ENCODE measurements at regions not wholly inside any gene's neighbourhood (a gene's known extent, or its start where the extent isn't known, plus 50 kb on each side); places are given as distances from the start of the nearest gene placed in this dataset.

DNA sequence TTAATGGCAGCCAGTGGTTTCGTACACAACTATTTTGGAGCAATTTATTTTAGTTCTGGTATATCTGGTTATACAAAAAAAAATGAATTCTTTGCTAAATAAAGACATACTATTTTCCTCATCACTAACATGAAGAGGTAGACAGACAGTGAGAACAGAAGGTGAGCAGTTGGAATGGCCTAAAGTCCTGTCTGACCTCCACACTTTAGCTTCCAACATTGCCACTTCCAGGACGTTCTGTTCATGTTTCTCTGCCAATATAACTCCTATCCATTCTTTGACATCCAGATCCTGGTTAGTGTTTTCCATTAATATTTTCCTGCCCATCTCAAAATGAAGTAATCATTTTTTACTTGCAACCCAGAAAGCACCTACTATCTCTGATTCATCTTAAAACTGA is 112.9 kb upstream of the FRY start:
- no peak for DNase-seq
- no peaks in the 10 kb centered on the region for H3K36me3 ChIP-seq (ENCODE audit: low read depth)
- no peaks in the 10 kb centered on the region for H3K4me1 ChIP-seq (replicated peaks; ENCODE audit: insufficient read depth)
- TF ChIP-seq, protein P1, sequence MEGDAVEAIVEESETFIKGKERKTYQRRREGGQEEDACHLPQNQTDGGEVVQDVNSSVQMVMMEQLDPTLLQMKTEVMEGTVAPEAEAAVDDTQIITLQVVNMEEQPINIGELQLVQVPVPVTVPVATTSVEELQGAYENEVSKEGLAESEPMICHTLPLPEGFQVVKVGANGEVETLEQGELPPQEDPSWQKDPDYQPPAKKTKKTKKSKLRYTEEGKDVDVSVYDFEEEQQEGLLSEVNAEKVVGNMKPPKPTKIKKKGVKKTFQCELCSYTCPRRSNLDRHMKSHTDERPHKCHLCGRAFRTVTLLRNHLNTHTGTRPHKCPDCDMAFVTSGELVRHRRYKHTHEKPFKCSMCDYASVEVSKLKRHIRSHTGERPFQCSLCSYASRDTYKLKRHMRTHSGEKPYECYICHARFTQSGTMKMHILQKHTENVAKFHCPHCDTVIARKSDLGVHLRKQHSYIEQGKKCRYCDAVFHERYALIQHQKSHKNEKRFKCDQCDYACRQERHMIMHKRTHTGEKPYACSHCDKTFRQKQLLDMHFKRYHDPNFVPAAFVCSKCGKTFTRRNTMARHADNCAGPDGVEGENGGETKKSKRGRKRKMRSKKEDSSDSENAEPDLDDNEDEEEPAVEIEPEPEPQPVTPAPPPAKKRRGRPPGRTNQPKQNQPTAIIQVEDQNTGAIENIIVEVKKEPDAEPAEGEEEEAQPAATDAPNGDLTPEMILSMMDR (conservative IDR thresholded peaks at IDR 0.05): no peak
- no peak for TF ChIP-seq EZH2 (IDR thresholded peaks at IDR 0.05; ENCODE audit: low read depth)
- no peak overlapping the region for H2AFZ ChIP-seq
- no peaks in the 10 kb centered on the region for H3F3A ChIP-seq (ENCODE audit: insufficient read depth, low read depth)
- H3K4me3 ChIP-seq: no peak overlapping the region
- H3K79me2 ChIP-seq (ENCODE audit: low read depth): no peaks in the 10 kb centered on the region
- H3K27ac ChIP-seq: no peak overlapping the region
- H3K27me3 ChIP-seq (ENCODE audit: insufficient read depth, low read depth): no peaks in the 10 kb centered on the region
- no peaks in the 10 kb centered on the region for H3K9me3 ChIP-seq (ENCODE audit: insufficient read depth, low read depth)
- ChIA-PET CTCF (no interaction called here), POLR2A (ENCODE audit: unreplicated experiment) (interaction anchor here (0.6 kb wide), 1 partner anchor 89 kb away, joined by 3 read pairs; no protein-coding TSS in a partner anchor)
- no peaks in the 10 kb centered on the region for H3K9me2 ChIP-seq (ENCODE audit: insufficient read depth)
- no peaks in the 10 kb centered on the region for H4K20me1 ChIP-seq (ENCODE audit: insufficient read depth)
- intact Hi-C loops (cut with micrococcal nuclease; ENCODE audit: unreplicated experiment): loop anchor here (10.0 kb wide), 1 partner anchor 246 kb away; no protein-coding TSS in a partner anchor
- BruUV-seq (replicated peaks): no TSS peak
- no peak overlapping the region for H3K4me2 ChIP-seq

DNA sequence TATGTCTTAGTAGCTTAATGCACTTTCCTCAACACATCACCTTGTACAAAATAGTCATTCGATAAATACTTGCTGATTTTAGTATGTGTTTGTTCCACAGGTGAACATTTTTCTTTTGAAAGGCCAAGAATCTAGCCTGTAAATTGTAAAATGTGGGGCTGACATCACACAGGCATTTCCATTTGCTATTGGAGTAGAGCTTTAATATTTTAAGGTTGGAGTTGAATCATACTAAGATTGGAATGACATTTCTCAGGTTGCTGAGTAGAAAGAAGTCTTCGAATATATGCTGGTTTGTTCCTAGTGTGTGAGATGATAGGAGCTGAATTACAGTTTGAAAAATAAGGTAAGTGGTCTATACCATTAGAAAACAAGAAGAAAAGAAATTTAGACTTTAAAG is 112.3 kb upstream of the FRY start:
- CTCF ChIA-PET: no interaction called here
- H3K4me2 ChIP-seq: no peak overlapping the region
- intact Hi-C loops (cut with micrococcal nuclease; ENCODE audit: unreplicated experiment): loop anchor here (10.0 kb wide), 1 partner anchor 246 kb away; no protein-coding TSS in a partner anchor

DNA sequence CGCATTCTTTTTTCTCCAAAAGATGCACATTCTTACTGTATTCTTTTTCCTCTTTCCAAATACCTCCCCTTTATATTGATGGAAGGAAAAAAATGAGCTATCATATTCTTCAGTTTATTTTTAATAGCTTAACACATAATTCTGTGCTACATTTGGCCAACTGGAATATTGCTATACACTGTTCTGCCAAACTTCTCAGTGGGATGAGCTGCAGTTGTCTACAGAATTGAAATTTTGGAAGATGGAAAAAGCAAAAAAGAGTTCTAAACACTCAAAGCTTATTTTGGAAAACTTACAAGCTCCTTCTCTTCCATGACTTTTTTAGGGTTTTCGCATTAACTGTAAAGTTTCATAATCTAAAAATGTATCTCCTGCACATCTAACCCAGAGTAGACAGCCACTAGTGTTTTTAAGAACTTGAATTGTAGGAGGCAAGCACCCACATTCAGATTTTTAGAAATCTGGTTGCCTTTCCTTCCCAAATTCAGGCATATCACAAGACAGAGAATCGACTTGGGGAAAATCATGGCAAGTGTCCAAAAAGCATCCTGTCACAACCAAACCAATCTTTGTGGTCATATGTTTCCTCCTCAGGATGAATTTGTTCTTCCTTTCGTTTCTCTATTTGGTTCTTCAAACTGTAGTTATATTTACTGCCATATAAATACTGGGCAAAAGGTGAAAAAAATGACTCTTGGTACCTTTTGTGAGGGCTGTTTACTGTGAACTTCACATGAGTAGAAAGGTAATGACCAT is 111.4 kb upstream of the FRY start:
- no peaks in the 10 kb centered on the region for H3F3A ChIP-seq (ENCODE audit: insufficient read depth, low read depth)
- no peaks in the 10 kb centered on the region for H3K9me3 ChIP-seq (ENCODE audit: insufficient read depth, low read depth)
- H3K4me1 ChIP-seq (replicated peaks; ENCODE audit: insufficient read depth): no peaks in the 10 kb centered on the region
- no peak overlapping the region for H3K4me2 ChIP-seq
- H3K9me2 ChIP-seq (ENCODE audit: insufficient read depth): no peaks in the 10 kb centered on the region
- TF ChIP-seq, protein P1 (conservative IDR thresholded peaks at IDR 0.05): no peak
- no peak for TF ChIP-seq EZH2 (IDR thresholded peaks at IDR 0.05; ENCODE audit: low read depth)
- H3K4me3 ChIP-seq: no peak overlapping the region
- DNase-seq: no peak
- BruUV-seq (replicated peaks): no TSS peak
- no peak overlapping the region for H3K27ac ChIP-seq
- intact Hi-C loops (cut with micrococcal nuclease; ENCODE audit: unreplicated experiment): loop anchor here (10.0 kb wide), 1 partner anchor 245 kb away; no protein-coding TSS in a partner anchor
- ChIA-PET POLR2A (ENCODE audit: unreplicated experiment) (no interaction called here), CTCF (no interaction called here)
- H3K79me2 ChIP-seq (ENCODE audit: low read depth): no peaks in the 10 kb centered on the region
- H2AFZ ChIP-seq: no peak overlapping the region
- no peaks in the 10 kb centered on the region for H3K27me3 ChIP-seq (ENCODE audit: insufficient read depth, low read depth)
- no peaks in the 10 kb centered on the region for H4K20me1 ChIP-seq (ENCODE audit: insufficient read depth)
- no peaks in the 10 kb centered on the region for H3K36me3 ChIP-seq (ENCODE audit: low read depth)

More for the DNA sequence above, 112.3 kb upstream of the FRY start:
- no peak overlapping the region for H2AFZ ChIP-seq
- H3K4me3 ChIP-seq: no peak overlapping the region
- no peaks in the 10 kb centered on the region for H3K36me3 ChIP-seq (ENCODE audit: low read depth)
- H3F3A ChIP-seq (ENCODE audit: insufficient read depth, low read depth): no peaks in the 10 kb centered on the region
- no peaks in the 10 kb centered on the region for H4K20me1 ChIP-seq (ENCODE audit: insufficient read depth)
- no peaks in the 10 kb centered on the region for H3K9me3 ChIP-seq (ENCODE audit: insufficient read depth, low read depth)
- H3K9me2 ChIP-seq (ENCODE audit: insufficient read depth): no peaks in the 10 kb centered on the region
- no TSS peak for BruUV-seq (replicated peaks)
- H3K27ac ChIP-seq: no peak overlapping the region
- no peak for DNase-seq
- POLR2A ChIA-PET (ENCODE audit: unreplicated experiment): interaction anchor here (0.6 kb wide), 1 partner anchor 90 kb away, joined by 3 read pairs; no protein-coding TSS in a partner anchor
- no peaks in the 10 kb centered on the region for H3K4me1 ChIP-seq (replicated peaks; ENCODE audit: insufficient read depth)
- no peaks in the 10 kb centered on the region for H3K27me3 ChIP-seq (ENCODE audit: insufficient read depth, low read depth)
- no peaks in the 10 kb centered on the region for H3K79me2 ChIP-seq (ENCODE audit: low read depth)
- TF ChIP-seq EZH2 (IDR thresholded peaks at IDR 0.05; ENCODE audit: low read depth): no peak
- TF ChIP-seq, protein P1 (conservative IDR thresholded peaks at IDR 0.05): no peak

All from PC-9 (cell line).